Neuronal stem cell (in vitro differentiated cells): ENCODE measurements at regions not wholly inside any gene's neighbourhood (a gene's known extent, or its start where the extent isn't known, plus 50 kb on each side); places are given as distances from the start of the nearest gene placed in this dataset.

Source experiments
- DNase-seq: peaks from one replicate; pipeline ENCODE4 v3.0.0-alpha.2; 2013; ENCODE audit warnings: low spot score
- H2AFZ ChIP-seq: one replicate; pipeline ENCODE4 v1.6.1; 2013; ENCODE audit warnings: mild to moderate bottlenecking, low read length, inconsistent platforms
- H2AK5ac ChIP-seq: 2 replicates; pipeline ENCODE4 v1.6.1; 2013; ENCODE audit warnings: low read depth, mild to moderate bottlenecking, inconsistent platforms, low read length, moderate library complexity, mixed read lengths
- H2BK120ac ChIP-seq: 2 replicates; pipeline ENCODE4 v1.6.1; 2013; ENCODE audit warnings: low read depth, mild to moderate bottlenecking, inconsistent platforms, low read length, moderate library complexity, mixed read lengths
- H2BK12ac ChIP-seq: one replicate; pipeline ENCODE4 v1.6.1; 2013; ENCODE audit warnings: low read length, inconsistent platforms
- H2BK15ac ChIP-seq: 2 replicates; pipeline ENCODE4 v1.6.1; 2013; ENCODE audit warnings: mild to moderate bottlenecking, low read length, inconsistent platforms, mixed read lengths
- H2BK5ac ChIP-seq: one replicate; pipeline ENCODE4 v1.6.1; 2013; ENCODE audit warnings: inconsistent platforms, mild to moderate bottlenecking, low read length, moderate library complexity
- H3K14ac ChIP-seq: one replicate; pipeline ENCODE4 v1.6.1; 2013; ENCODE audit warnings: low read length, inconsistent platforms
- H3K18ac ChIP-seq: 2 replicates; pipeline ENCODE4 v1.6.1; 2013; ENCODE audit warnings: low read length, inconsistent platforms
- H3K23ac ChIP-seq: 2 replicates; pipeline ENCODE4 v1.6.1; 2013; ENCODE audit warnings: low read depth, mild to moderate bottlenecking, mixed read lengths, low read length, inconsistent platforms; ENCODE audit not compliant: poor library complexity
- H3K27ac ChIP-seq: replicated peaks from 3 replicates; pipeline ENCODE4 v1.5.1; 2013; ENCODE audit warnings: low read length, inconsistent platforms
- H3K27me3 ChIP-seq, 3 experiments: 2 replicates each; pipeline ENCODE4 v1.6.1; 2013; ENCODE audit warnings: low read length in 3 of 3, mild to moderate bottlenecking in 2 of 3, inconsistent platforms in 1 of 3, low read depth in 1 of 3, mixed read lengths in 1 of 3, moderate library complexity in 1 of 3; ENCODE audit not compliant: control insufficient read depth in 3 of 3, insufficient read depth in 3 of 3
- H3K36me3 ChIP-seq, 2 donors: replicated peaks in 1 of 2; 2 replicates each; pipeline ENCODE4 v1.6.1; 2013; ENCODE audit warnings: low read length in 2 of 2; ENCODE audit not compliant: control insufficient read depth in 2 of 2, insufficient read depth in 2 of 2
- H3K4ac ChIP-seq: 2 replicates; pipeline ENCODE4 v1.6.1; 2013; ENCODE audit warnings: inconsistent platforms, mild to moderate bottlenecking, low read length, moderate library complexity
- H3K4me1 ChIP-seq, 2 donors: 1 replicate in 1 of 2; 2 replicates in 1 of 2; pipeline ENCODE4 v1.6.1; 2013; ENCODE audit warnings: low read length in 2 of 2, low read depth in 1 of 2; ENCODE audit not compliant: control insufficient read depth in 2 of 2, insufficient read depth in 1 of 2
- H3K4me2 ChIP-seq: one replicate; pipeline ENCODE4 v1.6.1; 2013; ENCODE audit warnings: mild to moderate bottlenecking, low read length, inconsistent platforms; ENCODE audit not compliant: insufficient read depth, poor library complexity, severe bottlenecking
- H3K4me3 ChIP-seq, 2 donors: 2 replicates each; pipeline ENCODE4 v1.5.1; 2013; ENCODE audit warnings: low read length in 2 of 2, mild to moderate bottlenecking in 2 of 2, inconsistent platforms in 1 of 2, moderate library complexity in 1 of 2
- H3K79me1 ChIP-seq: one replicate; pipeline ENCODE4 v1.6.1; 2013; ENCODE audit warnings: low read depth, mild to moderate bottlenecking, inconsistent platforms, low read length, moderate library complexity
- H3K9ac ChIP-seq: one replicate; pipeline ENCODE4 v1.6.1; 2013; ENCODE audit warnings: mild to moderate bottlenecking, low read depth, low read length, inconsistent platforms; ENCODE audit not compliant: poor library complexity
- H3K9me3 ChIP-seq, 2 donors: replicated peaks in 1 of 2; 2 replicates each; pipeline versions ENCODE3 to v1.6.1; 2013; ENCODE audit warnings: low read length in 2 of 2, mild to moderate bottlenecking in 2 of 2, inconsistent platforms in 1 of 2, low read depth in 1 of 2, mixed read lengths in 1 of 2, moderate library complexity in 1 of 2; ENCODE audit not compliant: control insufficient read depth in 2 of 2, insufficient read depth in 1 of 2
- H4K8ac ChIP-seq: one replicate; pipeline ENCODE4 v1.6.1; 2013; ENCODE audit warnings: low read depth, mild to moderate bottlenecking, inconsistent platforms, low read length, moderate library complexity
- H4K91ac ChIP-seq: one replicate; pipeline ENCODE4 v1.6.1; 2013; ENCODE audit warnings: low read length, low read depth, mild to moderate bottlenecking, inconsistent platforms; ENCODE audit not compliant: poor library complexity
- WGBS, 2 donors: extraction: QIAGEN DNeasy Blood & Tissue Kit; methylation state at CpG; one replicate each; pipeline ENCODE4 v1.1.7; 2013; ENCODE audit warnings: missing lambda C conversion rate in 2 of 2, mixed read lengths in 1 of 2; ENCODE audit not compliant: insufficient read length in 2 of 2, insufficient replicate concordance in 1 of 2; ENCODE audit errors: extremely low coverage in 2 of 2; 5-methylcytosine and 5-hydroxymethylcytosine counted together

DNA sequence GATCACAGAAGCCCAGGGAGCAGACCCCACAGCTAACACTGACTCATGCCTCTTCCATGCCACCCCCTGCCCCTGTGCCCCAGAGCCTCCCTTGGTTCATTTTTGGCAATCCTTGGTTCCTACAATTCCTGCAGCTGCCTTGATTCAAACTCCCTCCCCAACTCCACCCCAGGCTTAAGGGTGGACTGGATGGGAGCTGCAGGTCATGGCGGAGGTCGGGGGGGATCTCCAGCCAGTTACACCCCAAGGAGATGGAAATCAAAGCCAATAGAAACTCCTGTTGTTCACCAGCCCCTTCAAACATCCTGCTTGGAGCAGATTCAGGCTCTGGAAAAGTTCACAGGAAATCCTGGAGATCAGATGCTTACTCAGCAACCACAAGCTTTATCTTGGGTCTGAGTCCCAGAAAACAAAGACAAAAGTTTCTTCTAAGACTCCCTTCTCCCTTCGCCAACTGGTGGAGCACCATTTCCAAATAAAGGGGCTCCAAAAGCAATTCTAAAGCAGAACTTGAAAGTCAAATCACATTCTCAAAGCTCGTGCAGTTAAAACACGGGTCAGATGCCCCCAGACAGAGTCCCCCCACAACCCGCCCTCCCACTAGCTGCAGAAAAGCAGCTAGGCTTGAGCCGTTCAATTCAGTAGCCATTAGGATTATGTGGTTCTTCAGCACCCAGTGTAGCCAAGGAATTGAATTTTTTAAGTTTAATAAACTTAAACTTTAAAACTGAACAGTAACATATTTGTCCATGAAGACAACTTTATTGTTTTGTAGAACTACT, 149.5 kb downstream of the ANKRD60 start:
- Histone ChIP-seq H3K4me1 (peaks cover 0 to 5% of the 10 kb centered on the region in 2 donors), H3K4me3 (no peak overlapping the region), H3K27ac (no peak overlapping the region), H3K4me2 (no peak overlapping the region), H3K9me3 (no peaks in the 10 kb centered on the region), H3K18ac (no peak overlapping the region), H2BK15ac (no peak overlapping the region), H3K4ac (no peak overlapping the region), H3K14ac (no peak overlapping the region), H3K23ac (no peak overlapping the region), H3K27me3 (no peaks in the 10 kb centered on the region), H2AK5ac (no peak overlapping the region), H4K8ac (no peak overlapping the region), H3K9ac (no peak overlapping the region), H2BK5ac (no peak overlapping the region), H4K91ac (no peak overlapping the region), H3K36me3 (no peaks in the 10 kb centered on the region), H2BK120ac (no peak overlapping the region), H2BK12ac (no peak overlapping the region), H3K79me1 (no peaks in the 10 kb centered on the region), H2AFZ (no peak overlapping the region)
- no peak for DNase-seq
- WGBS, 2 donors, result no CpG with 5 or more reads among the region's 7 CpGs

DNA sequence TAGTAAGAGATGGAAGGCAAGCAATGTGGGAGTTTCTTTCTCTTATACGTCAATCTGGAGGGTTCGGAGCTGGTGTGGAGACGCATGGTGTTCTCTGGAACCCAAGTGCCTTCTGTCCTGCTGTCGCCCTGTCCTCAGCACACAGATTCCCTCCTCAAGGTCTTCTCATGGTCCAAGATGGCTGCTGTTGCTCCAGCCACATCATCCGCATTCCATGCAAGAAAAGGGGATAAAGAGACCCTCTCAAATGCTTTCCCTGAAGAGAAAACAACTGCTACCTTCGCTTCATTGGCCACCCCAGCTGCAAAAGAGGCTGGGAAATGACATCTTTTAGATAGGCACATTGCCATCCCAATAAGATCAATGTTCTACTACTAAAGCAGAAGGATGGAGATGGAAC, 151.2 kb downstream of the ANKRD60 start:
- no CpG with 5 or more reads among the region's 6 CpGs for WGBS, 2 donors
- no peak overlapping the region for H2BK15ac ChIP-seq
- H3K36me3 ChIP-seq, result no peaks in the 10 kb centered on the region
- no peak for DNase-seq
- no peak overlapping the region for H3K14ac ChIP-seq
- H4K8ac ChIP-seq, result no peak overlapping the region
- H3K4me2 ChIP-seq, result no peak overlapping the region
- no peak overlapping the region for H3K23ac ChIP-seq
- no peak overlapping the region for H3K4ac ChIP-seq
- peaks cover 0 to 5% of the 10 kb centered on the region in 2 donors for H3K4me1 ChIP-seq
- H2AFZ ChIP-seq, result no peak overlapping the region
- H3K9ac ChIP-seq, result no peak overlapping the region
- H2BK5ac ChIP-seq, result no peak overlapping the region
- no peak overlapping the region for H2BK12ac ChIP-seq
- H3K9me3 ChIP-seq, result no peaks in the 10 kb centered on the region
- H3K27ac ChIP-seq, result no peak overlapping the region
- no peak overlapping the region for H2BK120ac ChIP-seq
- H3K79me1 ChIP-seq, result no peaks in the 10 kb centered on the region
- no peak overlapping the region for H4K91ac ChIP-seq
- H3K4me3 ChIP-seq, result no peak overlapping the region
- no peak overlapping the region for H2AK5ac ChIP-seq
- H3K27me3 ChIP-seq, result no peaks in the 10 kb centered on the region
- H3K18ac ChIP-seq, result no peak overlapping the region

DNA sequence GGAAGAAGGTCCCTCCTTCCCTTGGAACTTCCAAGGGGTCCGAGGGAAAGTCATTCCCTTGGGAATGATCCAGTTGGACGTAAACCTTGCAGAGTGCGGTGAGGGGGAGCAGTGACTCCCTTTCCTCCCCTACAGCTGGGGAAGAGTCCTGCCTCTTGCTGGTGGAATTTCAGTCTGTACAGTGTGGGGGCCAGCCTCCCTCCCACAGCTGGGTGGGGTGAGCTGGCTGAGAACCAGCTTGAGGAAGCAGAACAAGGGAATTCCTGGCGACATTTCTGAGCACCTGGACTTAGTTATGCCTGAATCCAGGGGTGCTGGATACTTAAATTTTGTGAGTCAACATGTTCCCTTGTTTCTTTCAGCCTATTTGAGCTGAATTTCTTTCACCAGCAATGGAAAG, 152.0 kb downstream of the ANKRD60 start:
- Histone ChIP-seq H3K4ac (no peak overlapping the region), H3K4me2 (no peak overlapping the region), H4K91ac (no peak overlapping the region), H3K27me3 (no peaks in the 10 kb centered on the region), H2BK12ac (no peak overlapping the region), H2BK15ac (no peak overlapping the region), H3K4me3 (no peak overlapping the region), H2BK120ac (no peak overlapping the region), H3K9ac (no peak overlapping the region), H3K9me3 (no peaks in the 10 kb centered on the region), H3K18ac (peak overlapping the region; percentile 84), H4K8ac (no peak overlapping the region), H3K23ac (no peak overlapping the region), H3K14ac (peak overlapping the region; percentile 61), H3K4me1 (peaks cover 0 to 5% of the 10 kb centered on the region in 2 donors), H2AFZ (no peak overlapping the region), H2AK5ac (no peak overlapping the region), H3K27ac (no peak overlapping the region), H2BK5ac (no peak overlapping the region), H3K79me1 (no peaks in the 10 kb centered on the region), H3K36me3 (no peaks in the 10 kb centered on the region)
- DNase-seq, result no peak
- WGBS, 2 donors, result no CpG with 5 or more reads among the region's 4 CpGs

DNA sequence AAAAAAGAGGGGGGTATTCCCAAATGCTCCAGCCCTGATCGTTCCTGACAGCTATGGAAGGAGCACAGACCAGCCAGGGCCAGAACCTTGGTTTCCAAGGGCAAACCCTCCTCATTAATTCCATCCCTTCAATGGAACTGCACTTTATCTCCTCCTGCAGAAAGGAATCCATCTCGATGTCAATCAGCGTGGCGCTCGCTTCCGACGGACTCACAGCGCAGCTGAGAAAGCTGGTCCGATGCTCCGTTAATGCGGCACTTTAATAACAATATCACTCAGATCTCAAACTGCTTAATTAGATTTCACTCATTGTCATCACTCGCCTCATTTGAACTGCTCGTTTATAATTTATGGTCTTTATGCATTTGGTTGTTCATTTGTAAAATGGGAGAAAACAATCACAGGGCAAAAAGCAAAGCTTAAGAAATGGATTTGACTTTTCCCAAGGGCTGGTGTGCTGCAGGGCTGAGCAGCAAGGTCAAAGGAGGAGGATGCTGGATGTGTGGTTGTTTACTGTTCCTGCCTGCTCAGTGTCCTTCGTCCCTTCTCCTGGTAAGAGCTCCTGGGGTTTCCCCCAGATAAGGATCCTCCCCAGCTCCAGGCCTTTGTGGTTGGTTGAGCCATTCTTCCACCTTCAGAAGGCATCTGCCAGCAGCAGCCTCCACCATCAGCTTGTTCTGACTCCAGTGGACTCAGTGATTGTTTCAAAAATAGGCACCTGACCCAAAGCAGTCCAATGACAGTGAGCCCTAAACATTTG, 152.7 kb downstream of the ANKRD60 start:
- H3K4me3 ChIP-seq, result no peak overlapping the region
- WGBS, 2 donors, result no CpG with 5 or more reads among the region's 14 CpGs
- H3K14ac ChIP-seq, result no peak overlapping the region
- H2AK5ac ChIP-seq, result no peak overlapping the region
- no peak overlapping the region for H2BK120ac ChIP-seq
- no peak overlapping the region for H3K23ac ChIP-seq
- no peaks in the 10 kb centered on the region for H3K9me3 ChIP-seq
- H3K4me1 ChIP-seq, result peaks cover 0 to 5% of the 10 kb centered on the region in 2 donors
- H4K91ac ChIP-seq, result no peak overlapping the region
- no peak overlapping the region for H3K9ac ChIP-seq
- H3K79me1 ChIP-seq, result no peaks in the 10 kb centered on the region
- H4K8ac ChIP-seq, result no peak overlapping the region
- no peak overlapping the region for H3K4me2 ChIP-seq
- no peak for DNase-seq
- H2AFZ ChIP-seq, result no peak overlapping the region
- no peak overlapping the region for H2BK12ac ChIP-seq
- H3K27ac ChIP-seq, result no peak overlapping the region
- no peaks in the 10 kb centered on the region for H3K27me3 ChIP-seq
- H3K4ac ChIP-seq, result no peak overlapping the region
- no peak overlapping the region for H2BK5ac ChIP-seq
- no peak overlapping the region for H3K18ac ChIP-seq
- H2BK15ac ChIP-seq, result no peak overlapping the region
- no peaks in the 10 kb centered on the region for H3K36me3 ChIP-seq
